ENCODE measurements at regions not wholly inside any gene's neighbourhood (a gene's known extent, or its start where the extent isn't known, plus 50 kb on each side); places are given as distances from the start of the nearest gene placed in this dataset.

GRCh38 chr1:4045397-4046010 is 145.4 kb upstream of the C1orf174 start:
- DNase-seq = no peak

- no peak for DNase-seq
Observed at GRCh38 chr1:4046836-4047461, 146.9 kb upstream of the C1orf174 start.

GRCh38 chr1:4047666-4048065 is 147.6 kb upstream of the C1orf174 start:
- DNase-seq = no peak

GRCh38 chr1:4048076-4048475 is 148.0 kb upstream of the C1orf174 start:
- peak; percentile 44 for DNase-seq

- DNase-seq = no peak
Observed at GRCh38 chr1:4048921-4049320, 148.8 kb upstream of the C1orf174 start.

GRCh38 chr1:4050998-4051397 is 150.9 kb upstream of the C1orf174 start:
- DNase-seq = no peak

- DNase-seq = no peak
Observed at GRCh38 chr1:4052657-4053056, 152.6 kb upstream of the C1orf174 start.

- no peak for DNase-seq
Observed at GRCh38 chr1:4053160-4053748, 153.2 kb upstream of the C1orf174 start.

- no peak for DNase-seq
Observed at GRCh38 chr1:4053774-4054173, 153.7 kb upstream of the C1orf174 start.

- DNase-seq = no peak
Observed at GRCh38 chr1:4055294-4055967, 155.4 kb upstream of the C1orf174 start.

GRCh38 chr1:4056422-4056821 is 156.3 kb upstream of the C1orf174 start:
- DNase-seq = no peak

GRCh38 chr1:4056989-4057388 is 156.9 kb upstream of the C1orf174 start:
- no peak for DNase-seq

GRCh38 chr1:4057603-4058002 is 157.5 kb upstream of the C1orf174 start:
- DNase-seq = no peak

GRCh38 chr1:4058122-4058521 is 158.1 kb upstream of the C1orf174 start:
- no peak for DNase-seq

GRCh38 chr1:4058706-4059105 is 158.6 kb upstream of the C1orf174 start:
- DNase-seq = no peak

GRCh38 chr1:4059270-4059669 is 159.2 kb upstream of the C1orf174 start:
- no peak for DNase-seq

- DNase-seq = no peak
Observed at GRCh38 chr1:4060850-4061249, 160.8 kb upstream of the C1orf174 start.

GRCh38 chr1:4061521-4062031 is 161.5 kb upstream of the C1orf174 start:
- DNase-seq = no peak

GRCh38 chr1:4062041-4062440 is 162.0 kb upstream of the C1orf174 start:
- no peak for DNase-seq

- no peak for DNase-seq
Observed at GRCh38 chr1:4062560-4062959, 162.5 kb upstream of the C1orf174 start.

GRCh38 chr1:4062992-4063391 is 162.9 kb upstream of the C1orf174 start:
- DNase-seq = no peak

- DNase-seq = no peak
Observed at GRCh38 chr1:4063516-4063915, 163.4 kb upstream of the C1orf174 start.
